PFSK-1 (cell line): ENCODE measurements at regions not wholly inside any gene's neighbourhood (a gene's known extent, or its start where the extent isn't known, plus 50 kb on each side); places are given as distances from the start of the nearest gene placed in this dataset.

Source experiments
- FOXP2 ChIP-seq: optimal IDR thresholded peaks from 2 replicates; pipeline ENCODE3; 2011; ENCODE audit warnings: borderline replicate concordance, control low read depth, inconsistent platforms; ENCODE audit not compliant: insufficient read depth; ENCODE audit errors: extremely low read length, extremely low read depth
- POLR2AphosphoS5 ChIP-seq: IDR thresholded peaks from 2 replicates; pipeline ENCODE4 v1.6.1; 2012; ENCODE audit warnings: low read depth, mild to moderate bottlenecking, control low read depth, low read length, moderate library complexity
- REST ChIP-seq, 2 experiments: IDR thresholded peaks; 2 replicates each; pipeline versions ENCODE4 v1.6.1 to v1.8.0; 2011 to 2012; ENCODE audit warnings: low read depth in 2 of 2, low read length in 2 of 2, control low read depth in 1 of 2, inconsistent platforms in 1 of 2, mild to moderate bottlenecking in 1 of 2, moderate library complexity in 1 of 2; ENCODE audit not compliant: insufficient read depth in 1 of 2
- SIN3A ChIP-seq: IDR thresholded peaks from 2 replicates; pipeline ENCODE4 v1.6.1; 2012; ENCODE audit warnings: mild to moderate bottlenecking, low read length, moderate library complexity, borderline replicate concordance; ENCODE audit not compliant: insufficient read depth
- TAF1 ChIP-seq: IDR thresholded peaks from 2 replicates; pipeline ENCODE4 v1.6.1; 2012; ENCODE audit warnings: low read length, control low read depth, borderline replicate concordance; ENCODE audit not compliant: insufficient read depth

GRCh38 chr10:63819753-63820329 is 298.6 kb downstream of the REEP3 start:
- TF ChIP-seq TAF1 (no peak), FOXP2 (no peak), REST (IDR thresholded peaks at IDR 0.05; ENCODE audit: insufficient read depth in 1 of 2, low read depth in 2 of 2, low read length in 2 of 2) (no peak), SIN3A (no peak), POLR2AphosphoS5 (no peak)

GRCh38 chr10:63822496-63822895 is 301.3 kb downstream of the REEP3 start:
- no peak for TF ChIP-seq POLR2AphosphoS5
- TF ChIP-seq REST (IDR thresholded peaks at IDR 0.05; ENCODE audit: insufficient read depth in 1 of 2, low read depth in 2 of 2, low read length in 2 of 2) = no peak
- no peak for TF ChIP-seq SIN3A
- TF ChIP-seq TAF1 = no peak
- TF ChIP-seq FOXP2 = no peak

GRCh38 chr10:63825111-63825510 is 303.9 kb downstream of the REEP3 start:
- TF ChIP-seq POLR2AphosphoS5 = no peak
- TF ChIP-seq FOXP2 = no peak
- no peak for TF ChIP-seq REST (IDR thresholded peaks at IDR 0.05; ENCODE audit: insufficient read depth in 1 of 2, low read depth in 2 of 2, low read length in 2 of 2)
- TF ChIP-seq TAF1 = no peak
- no peak for TF ChIP-seq SIN3A

GRCh38 chr10:63825766-63826165 is 304.6 kb downstream of the REEP3 start:
- no peak for TF ChIP-seq SIN3A
- no peak for TF ChIP-seq TAF1
- no peak for TF ChIP-seq FOXP2
- no peak for TF ChIP-seq REST (IDR thresholded peaks at IDR 0.05; ENCODE audit: insufficient read depth in 1 of 2, low read depth in 2 of 2, low read length in 2 of 2)
- no peak for TF ChIP-seq POLR2AphosphoS5
